ENCODE measurements at regions not wholly inside any gene's neighbourhood (a gene's known extent, or its start where the extent isn't known, plus 50 kb on each side); places are given as distances from the start of the nearest gene placed in this dataset.

GRCh38 chr15:48058371-48058770 lies 62.4 kb upstream of the SLC24A5 start:
- DNase-seq: peak; percentile 6

GRCh38 chr15:48059791-48060190 lies 61.0 kb upstream of the SLC24A5 start:
- peak; percentile 6 for DNase-seq

- no peak for DNase-seq
These were observed 60.4 kb upstream of the SLC24A5 start for GRCh38 chr15:48060396-48060795.

GRCh38 chr15:48061605-48062004 lies 59.2 kb upstream of the SLC24A5 start:
- no peak for DNase-seq

GRCh38 chr15:48062148-48062872 lies 58.5 kb upstream of the SLC24A5 start:
- peak; percentile 21 for DNase-seq

GRCh38 chr15:48063411-48063985 lies 57.3 kb upstream of the SLC24A5 start:
- DNase-seq: no peak

GRCh38 chr15:48064421-48064820 lies 56.4 kb upstream of the SLC24A5 start:
- DNase-seq: no peak

- DNase-seq: no peak
These were observed 54.3 kb upstream of the SLC24A5 start for GRCh38 chr15:48066456-48066855.
